ENCODE measurements at regions not wholly inside any gene's neighbourhood (a gene's known extent, or its start where the extent isn't known, plus 50 kb on each side); places are given as distances from the start of the nearest gene placed in this dataset.

DNA sequence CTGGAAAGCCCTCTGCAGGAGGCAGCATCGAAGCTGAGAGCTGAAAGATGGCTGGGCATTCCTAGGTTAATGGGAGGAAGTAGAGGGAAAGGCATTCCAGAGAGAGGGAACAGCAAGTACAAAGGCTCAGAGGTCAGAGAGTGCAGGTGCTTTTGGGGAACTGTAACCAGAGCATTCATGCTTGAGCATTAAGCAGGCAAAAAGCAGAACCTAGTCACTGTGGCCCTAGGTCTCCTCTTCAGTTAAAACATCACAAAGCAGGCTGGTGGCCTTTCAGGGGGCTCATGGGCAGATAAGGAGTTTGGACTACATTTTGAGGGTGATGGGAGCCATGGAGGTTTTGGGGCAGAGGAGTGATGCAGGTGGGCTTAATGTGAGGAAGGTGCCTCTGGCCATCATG, 169.2 kb upstream of the MYL2 start:
- TF ChIP-seq, protein P1, sequence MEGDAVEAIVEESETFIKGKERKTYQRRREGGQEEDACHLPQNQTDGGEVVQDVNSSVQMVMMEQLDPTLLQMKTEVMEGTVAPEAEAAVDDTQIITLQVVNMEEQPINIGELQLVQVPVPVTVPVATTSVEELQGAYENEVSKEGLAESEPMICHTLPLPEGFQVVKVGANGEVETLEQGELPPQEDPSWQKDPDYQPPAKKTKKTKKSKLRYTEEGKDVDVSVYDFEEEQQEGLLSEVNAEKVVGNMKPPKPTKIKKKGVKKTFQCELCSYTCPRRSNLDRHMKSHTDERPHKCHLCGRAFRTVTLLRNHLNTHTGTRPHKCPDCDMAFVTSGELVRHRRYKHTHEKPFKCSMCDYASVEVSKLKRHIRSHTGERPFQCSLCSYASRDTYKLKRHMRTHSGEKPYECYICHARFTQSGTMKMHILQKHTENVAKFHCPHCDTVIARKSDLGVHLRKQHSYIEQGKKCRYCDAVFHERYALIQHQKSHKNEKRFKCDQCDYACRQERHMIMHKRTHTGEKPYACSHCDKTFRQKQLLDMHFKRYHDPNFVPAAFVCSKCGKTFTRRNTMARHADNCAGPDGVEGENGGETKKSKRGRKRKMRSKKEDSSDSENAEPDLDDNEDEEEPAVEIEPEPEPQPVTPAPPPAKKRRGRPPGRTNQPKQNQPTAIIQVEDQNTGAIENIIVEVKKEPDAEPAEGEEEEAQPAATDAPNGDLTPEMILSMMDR (IDR thresholded peaks at IDR 0.05) = no peak
- TF ChIP-seq EZH2 (IDR thresholded peaks at IDR 0.05; ENCODE audit: borderline replicate concordance, insufficient read depth, low read depth, low read length, poor library complexity, severe bottlenecking) = no peak
